ENCODE measurements at regions not wholly inside any gene's neighbourhood (a gene's known extent, or its start where the extent isn't known, plus 50 kb on each side); places are given as distances from the start of the nearest gene placed in this dataset.
"Not testable (repeated sequence)": the region's sequence is repeated elsewhere in the genome, so short reads cannot be mapped to it uniquely, and the experiment has no call there.

GRCh38 chr11:109061394-109061793 lies 360.6 kb upstream of the C11orf87 start:
- ChIA-PET POLR2A (no interaction called here), CTCF (no interaction called here)
- Mint-ChIP-seq H3K27me3 (no peaks in the 10 kb centered on the region), H3K9me3 (no peaks in the 10 kb centered on the region), H3K36me3 (ENCODE audit: low read depth) (no peaks in the 10 kb centered on the region), H3K4me3 (no peak overlapping the region), H3K27ac (no peak overlapping the region), H3K4me1 (peaks cover 7% of the 10 kb centered on the region)
- DNase-seq = no peak

GRCh38 chr11:109062445-109062844 lies 359.5 kb upstream of the C11orf87 start:
- no peak overlapping the region for H3K27ac Mint-ChIP-seq
- CTCF ChIA-PET = no interaction called here
- H3K9me3 Mint-ChIP-seq = no peaks in the 10 kb centered on the region
- H3K4me1 Mint-ChIP-seq = peaks cover 7% of the 10 kb centered on the region
- no peaks in the 10 kb centered on the region for H3K27me3 Mint-ChIP-seq
- no peak for DNase-seq
- no peaks in the 10 kb centered on the region for H3K36me3 Mint-ChIP-seq (ENCODE audit: low read depth)
- H3K4me3 Mint-ChIP-seq = no peak overlapping the region
- POLR2A ChIA-PET = no interaction called here

- DNase-seq = no peak
- no peak overlapping the region for H3K4me3 Mint-ChIP-seq
- peaks cover 7% of the 10 kb centered on the region for H3K4me1 Mint-ChIP-seq
- POLR2A ChIA-PET = no interaction called here
- H3K27ac Mint-ChIP-seq = no peak overlapping the region
- H3K9me3 Mint-ChIP-seq = no peaks in the 10 kb centered on the region
- CTCF ChIA-PET = no interaction called here
- no peaks in the 10 kb centered on the region for H3K36me3 Mint-ChIP-seq (ENCODE audit: low read depth)
- H3K27me3 Mint-ChIP-seq = no peaks in the 10 kb centered on the region
Observed at GRCh38 chr11:109062871-109063270, 359.1 kb upstream of the C11orf87 start.

- POLR2A ChIA-PET; DNase-seq; H3K4me1 Mint-ChIP-seq; H3K27me3 Mint-ChIP-seq; H3K36me3 Mint-ChIP-seq (ENCODE audit: low read depth); H3K4me3 Mint-ChIP-seq; H3K27ac Mint-ChIP-seq; CTCF ChIA-PET; H3K9me3 Mint-ChIP-seq: not testable (repeated sequence)
Observed at GRCh38 chr11:109064618-109065311, 357.2 kb upstream of the C11orf87 start.

- no peak overlapping the region for H3K4me3 Mint-ChIP-seq
- no peak for DNase-seq
- H3K27ac Mint-ChIP-seq = no peak overlapping the region
- no peaks in the 10 kb centered on the region for H3K4me1 Mint-ChIP-seq
- CTCF ChIA-PET = no interaction called here
- POLR2A ChIA-PET = no interaction called here
- H3K36me3 Mint-ChIP-seq (ENCODE audit: low read depth) = no peaks in the 10 kb centered on the region
- H3K27me3 Mint-ChIP-seq = no peaks in the 10 kb centered on the region
- no peaks in the 10 kb centered on the region for H3K9me3 Mint-ChIP-seq
Observed at GRCh38 chr11:109071262-109071661, 350.7 kb upstream of the C11orf87 start.

GRCh38 chr11:109071712-109072524 lies 350.1 kb upstream of the C11orf87 start:
- no peak overlapping the region for H3K4me3 Mint-ChIP-seq
- CTCF ChIA-PET = no interaction called here
- no peaks in the 10 kb centered on the region for H3K36me3 Mint-ChIP-seq (ENCODE audit: low read depth)
- H3K27ac Mint-ChIP-seq = no peak overlapping the region
- no peak for DNase-seq
- no peaks in the 10 kb centered on the region for H3K9me3 Mint-ChIP-seq
- no peaks in the 10 kb centered on the region for H3K27me3 Mint-ChIP-seq
- POLR2A ChIA-PET = no interaction called here
- H3K4me1 Mint-ChIP-seq = no peaks in the 10 kb centered on the region

GRCh38 chr11:109073032-109073822 lies 348.8 kb upstream of the C11orf87 start:
- no peak overlapping the region for H3K27ac Mint-ChIP-seq
- H3K9me3 Mint-ChIP-seq = no peaks in the 10 kb centered on the region
- no peaks in the 10 kb centered on the region for H3K36me3 Mint-ChIP-seq (ENCODE audit: low read depth)
- ChIA-PET CTCF (no interaction called here), POLR2A (no interaction called here)
- H3K4me3 Mint-ChIP-seq = no peak overlapping the region
- no peaks in the 10 kb centered on the region for H3K4me1 Mint-ChIP-seq
- DNase-seq = no peak
- H3K27me3 Mint-ChIP-seq = no peaks in the 10 kb centered on the region

- DNase-seq = no peak
- H3K9me3 Mint-ChIP-seq = no peaks in the 10 kb centered on the region
- H3K4me1 Mint-ChIP-seq = no peaks in the 10 kb centered on the region
- POLR2A ChIA-PET = no interaction called here
- no peaks in the 10 kb centered on the region for H3K27me3 Mint-ChIP-seq
- no peak overlapping the region for H3K4me3 Mint-ChIP-seq
- CTCF ChIA-PET = no interaction called here
- no peak overlapping the region for H3K27ac Mint-ChIP-seq
- no peaks in the 10 kb centered on the region for H3K36me3 Mint-ChIP-seq (ENCODE audit: low read depth)
Observed at GRCh38 chr11:109075976-109076375, 346.0 kb upstream of the C11orf87 start.

- no peak for DNase-seq
- CTCF ChIA-PET = no interaction called here
Observed at GRCh38 chr11:109076870-109077269, 345.1 kb upstream of the C11orf87 start.

GRCh38 chr11:109077291-109077920 lies 344.6 kb upstream of the C11orf87 start:
- Mint-ChIP-seq H3K9me3 (no peaks in the 10 kb centered on the region), H3K27me3 (no peaks in the 10 kb centered on the region), H3K4me3 (no peak overlapping the region), H3K4me1 (no peaks in the 10 kb centered on the region), H3K36me3 (ENCODE audit: low read depth) (no peaks in the 10 kb centered on the region), H3K27ac (no peak overlapping the region)
- ChIA-PET CTCF (no interaction called here), POLR2A (no interaction called here)
- DNase-seq = no peak

More at GRCh38 chr11:109076870-109077269, 345.1 kb upstream of the C11orf87 start:
- POLR2A ChIA-PET = no interaction called here
- Mint-ChIP-seq H3K36me3 (ENCODE audit: low read depth) (no peaks in the 10 kb centered on the region), H3K27me3 (no peaks in the 10 kb centered on the region), H3K27ac (no peak overlapping the region), H3K4me1 (no peaks in the 10 kb centered on the region), H3K4me3 (no peak overlapping the region), H3K9me3 (no peaks in the 10 kb centered on the region)

- Mint-ChIP-seq H3K36me3 (ENCODE audit: low read depth) (no peaks in the 10 kb centered on the region), H3K4me1 (no peaks in the 10 kb centered on the region), H3K9me3 (no peaks in the 10 kb centered on the region), H3K27ac (no peak overlapping the region), H3K27me3 (no peaks in the 10 kb centered on the region), H3K4me3 (no peak overlapping the region)
- DNase-seq = no peak
- ChIA-PET CTCF (no interaction called here), POLR2A (no interaction called here)
Observed at GRCh38 chr11:109085708-109086373, 336.1 kb upstream of the C11orf87 start.

- no peak for DNase-seq
- POLR2A ChIA-PET = no interaction called here
- Mint-ChIP-seq H3K4me1 (no peaks in the 10 kb centered on the region), H3K27ac (no peak overlapping the region), H3K9me3 (no peaks in the 10 kb centered on the region), H3K4me3 (no peak overlapping the region), H3K36me3 (ENCODE audit: low read depth) (no peaks in the 10 kb centered on the region), H3K27me3 (no peaks in the 10 kb centered on the region)
- CTCF ChIA-PET = no interaction called here
Observed at GRCh38 chr11:109086931-109087330, 335.1 kb upstream of the C11orf87 start.

- ChIA-PET POLR2A (no interaction called here), CTCF (no interaction called here)
- Mint-ChIP-seq H3K4me3 (no peak overlapping the region), H3K27ac (no peak overlapping the region), H3K36me3 (ENCODE audit: low read depth) (no peaks in the 10 kb centered on the region), H3K9me3 (no peaks in the 10 kb centered on the region), H3K4me1 (no peaks in the 10 kb centered on the region), H3K27me3 (no peaks in the 10 kb centered on the region)
- DNase-seq = no peak
Observed at GRCh38 chr11:109088086-109088485, 333.9 kb upstream of the C11orf87 start.

Data from activated CD4-positive, alpha-beta memory T cell treated with anti-CD3 and anti-CD28 coated beads, Interleukin-2, amount 10 ng/mL, durations not matched to agents 7 days and 5 days (primary cell).